Activated CD4-positive, alpha-beta memory T cell treated with anti-CD3 and anti-CD28 coated beads for 36 hours (primary cell): ENCODE measurements at regions not wholly inside any gene's neighbourhood (a gene's known extent, or its start where the extent isn't known, plus 50 kb on each side); places are given as distances from the start of the nearest gene placed in this dataset.

Experiments used
- CTCF ChIA-PET: fragments of 350-600 bp; sonication (Branson Sonifier 250); formaldehyde crosslinking; loops from one replicate; lab custom pipeline; 2021; ENCODE audit warnings: antibody characterized with exemption, inconsistent platforms; lab: Charles Lee
- POLR2A ChIA-PET: fragments of 350-600 bp; sonication (Branson Sonifier 250); formaldehyde crosslinking; loops from one replicate; lab custom pipeline; 2021; ENCODE audit warnings: antibody characterized with exemption; lab: Charles Lee
- DNase-seq: peaks from one replicate; pipeline ENCODE4 v3.0.0-alpha.2; 2020
- H3K27ac Mint-ChIP-seq: one replicate; pipeline ENCODE4 v1.8.0; 2021; ENCODE audit warnings: mixed read lengths
- H3K27me3 Mint-ChIP-seq: one replicate; pipeline ENCODE4 v1.8.0; 2021; ENCODE audit warnings: mixed read lengths
- H3K36me3 Mint-ChIP-seq: one replicate; pipeline ENCODE4 v1.8.0; 2021; ENCODE audit warnings: mixed read lengths
- H3K4me1 Mint-ChIP-seq: one replicate; pipeline ENCODE4 v1.8.0; 2021; ENCODE audit warnings: low read depth, mixed read lengths
- H3K4me3 Mint-ChIP-seq: one replicate; pipeline ENCODE4 v1.8.0; 2021; ENCODE audit warnings: mild to moderate bottlenecking, mixed read lengths
- H3K9me3 Mint-ChIP-seq: one replicate; pipeline ENCODE4 v1.8.0; 2021; ENCODE audit warnings: mixed read lengths
- intact Hi-C: fragments of 100-400 bp; cut with micrococcal nuclease; formaldehyde crosslinking; loops from one replicate; pipeline ENCODE4 v1.15.1; 2023

DNA sequence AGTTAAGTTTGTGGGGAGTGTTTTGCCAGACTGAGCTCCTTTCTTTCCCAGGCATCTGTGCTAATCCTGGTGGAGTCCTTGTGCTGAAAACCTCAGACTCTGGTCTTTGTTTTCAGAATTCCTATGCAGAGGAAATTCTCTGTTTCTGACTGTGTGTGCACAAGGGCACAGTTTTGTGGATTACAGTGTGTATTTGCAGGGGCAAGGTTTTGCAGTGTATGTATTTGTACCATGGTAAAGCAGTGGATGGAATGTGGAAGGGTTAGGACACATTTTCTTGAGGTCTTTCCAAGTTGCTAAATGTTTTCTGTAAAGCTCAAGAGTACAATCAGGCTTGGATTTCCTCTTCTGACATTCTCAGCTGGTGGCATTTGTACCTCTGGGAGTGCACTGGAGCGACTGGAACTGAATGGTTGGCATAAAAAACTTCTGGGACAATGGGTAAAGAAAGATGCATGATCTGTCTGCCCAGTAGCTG is 139.5 kb upstream of the RND3 start:
- H3K9me3 Mint-ChIP-seq: no peaks in the 10 kb centered on the region
- no peak for DNase-seq
- no peaks in the 10 kb centered on the region for H3K4me1 Mint-ChIP-seq
- CTCF ChIA-PET: no interaction called here
- H3K4me3 Mint-ChIP-seq: no peak overlapping the region
- no peak overlapping the region for H3K27ac Mint-ChIP-seq
- H3K36me3 Mint-ChIP-seq: no peaks in the 10 kb centered on the region
- POLR2A ChIA-PET: no interaction called here
- no peaks in the 10 kb centered on the region for H3K27me3 Mint-ChIP-seq
- intact Hi-C loops: no loop called here

DNA sequence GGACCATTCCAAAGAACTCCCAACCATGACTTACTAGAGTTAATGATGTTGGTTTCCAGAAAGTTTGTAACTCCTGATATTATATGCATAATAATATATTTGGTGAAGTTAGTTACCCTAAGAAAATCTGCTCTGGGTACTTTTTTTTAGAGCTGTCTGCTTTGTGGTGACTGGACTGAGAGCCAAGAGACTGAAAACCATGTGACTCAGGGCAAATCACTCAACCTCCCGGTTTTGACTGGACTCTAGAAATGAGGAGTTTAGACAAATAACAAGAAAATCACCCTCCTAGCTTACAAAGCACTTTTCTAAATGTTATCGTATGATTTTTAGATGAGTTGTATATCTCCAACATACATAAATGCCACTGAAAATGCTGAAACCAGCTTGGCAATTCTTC is 138.3 kb upstream of the RND3 start:
- H3K36me3 Mint-ChIP-seq: no peaks in the 10 kb centered on the region

DNA sequence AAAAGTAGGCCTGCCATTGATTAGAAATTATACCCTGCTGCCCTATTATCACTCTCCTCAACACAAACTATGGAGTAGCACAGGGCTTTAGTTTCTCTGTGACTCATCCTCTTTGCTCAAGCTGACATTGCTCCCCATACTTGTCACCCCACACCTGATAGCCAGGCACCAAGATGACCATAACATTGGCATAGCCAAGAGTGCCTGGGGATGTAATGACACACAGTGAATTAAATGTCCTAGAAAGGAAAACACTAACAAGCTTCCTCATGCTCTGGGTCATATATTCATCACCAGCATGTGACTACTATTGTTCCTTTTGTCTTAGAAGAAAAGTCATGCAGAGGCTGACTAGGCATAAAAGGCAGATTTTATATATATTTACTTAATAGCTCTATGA is 137.8 kb upstream of the RND3 start:
- Mint-ChIP-seq H3K4me3 (no peak overlapping the region), H3K4me1 (no peaks in the 10 kb centered on the region), H3K27me3 (no peaks in the 10 kb centered on the region), H3K9me3 (no peaks in the 10 kb centered on the region), H3K36me3 (no peaks in the 10 kb centered on the region), H3K27ac (no peak overlapping the region)
- ChIA-PET POLR2A (no interaction called here), CTCF (no interaction called here)
- intact Hi-C loops: no loop called here
- no peak for DNase-seq

More for the DNA sequence above, 138.3 kb upstream of the RND3 start:
- no peaks in the 10 kb centered on the region for H3K27me3 Mint-ChIP-seq
- POLR2A ChIA-PET: no interaction called here
- no peak overlapping the region for H3K27ac Mint-ChIP-seq
- intact Hi-C loops: no loop called here
- no peak overlapping the region for H3K4me3 Mint-ChIP-seq
- no peak for DNase-seq
- H3K9me3 Mint-ChIP-seq: no peaks in the 10 kb centered on the region
- CTCF ChIA-PET: no interaction called here
- H3K4me1 Mint-ChIP-seq: no peaks in the 10 kb centered on the region

DNA sequence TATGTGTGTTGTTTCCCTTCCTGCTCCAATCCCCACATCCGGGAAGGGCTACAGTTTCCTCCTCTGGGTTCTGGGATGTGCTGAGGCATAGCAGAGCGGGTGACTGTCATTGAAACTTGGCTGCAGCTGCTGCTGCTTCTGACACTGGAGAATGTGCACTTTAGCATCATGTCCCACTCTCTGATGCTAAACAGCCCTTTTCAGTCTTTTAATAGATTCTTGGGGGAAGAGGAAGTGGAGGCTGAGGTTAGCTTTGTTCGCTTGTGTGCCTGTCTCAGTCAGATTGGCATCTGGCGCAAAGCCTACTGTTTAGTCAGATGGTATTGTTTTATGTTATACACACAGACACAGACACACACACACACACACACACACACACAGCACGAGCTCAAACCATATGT is 136.5 kb upstream of the RND3 start:
- CTCF ChIA-PET: no interaction called here
- no peak overlapping the region for H3K4me3 Mint-ChIP-seq
- intact Hi-C loops: no loop called here
- DNase-seq: no peak
- no peaks in the 10 kb centered on the region for H3K9me3 Mint-ChIP-seq
- no peaks in the 10 kb centered on the region for H3K36me3 Mint-ChIP-seq
- POLR2A ChIA-PET: no interaction called here
- no peaks in the 10 kb centered on the region for H3K27me3 Mint-ChIP-seq
- H3K4me1 Mint-ChIP-seq: no peaks in the 10 kb centered on the region
- no peak overlapping the region for H3K27ac Mint-ChIP-seq

DNA sequence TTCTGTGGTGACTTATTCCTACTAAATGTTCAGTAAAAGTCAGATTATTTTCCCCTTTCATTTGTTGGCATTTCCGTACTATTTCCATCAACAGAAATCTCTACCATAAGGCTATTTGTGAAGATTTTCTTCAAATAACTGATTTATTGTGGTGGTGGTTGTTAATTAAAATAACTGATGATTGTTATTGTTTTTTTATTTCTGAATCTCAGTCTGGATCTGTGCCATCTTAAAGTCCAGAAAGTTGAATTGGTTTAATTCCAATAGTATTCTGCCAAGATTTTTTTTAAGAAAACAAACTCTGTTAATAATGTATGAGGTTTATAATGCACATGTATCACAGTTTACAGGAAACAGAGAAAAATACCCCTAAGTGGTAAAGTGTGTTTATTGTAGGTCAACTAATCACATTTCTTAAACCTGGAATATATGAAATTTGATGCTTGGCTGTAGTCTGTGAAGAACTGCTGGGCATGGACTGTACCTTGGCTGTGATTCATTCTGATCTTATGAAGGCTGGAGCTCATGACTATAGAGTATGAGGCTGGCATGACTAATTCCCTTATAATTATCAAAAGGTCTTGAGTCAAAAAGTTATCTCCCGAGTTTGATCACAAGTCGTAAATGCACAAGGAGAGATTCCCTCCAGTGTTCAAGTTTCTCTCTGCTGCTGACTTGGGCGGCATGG is 134.2 kb upstream of the RND3 start:
- no peak overlapping the region for H3K4me3 Mint-ChIP-seq
- no peaks in the 10 kb centered on the region for H3K9me3 Mint-ChIP-seq
- ChIA-PET CTCF (no interaction called here), POLR2A (no interaction called here)
- DNase-seq: no peak
- no peak overlapping the region for H3K27ac Mint-ChIP-seq
- H3K27me3 Mint-ChIP-seq: no peaks in the 10 kb centered on the region
- intact Hi-C loops: no loop called here
- H3K4me1 Mint-ChIP-seq: no peaks in the 10 kb centered on the region
- H3K36me3 Mint-ChIP-seq: no peaks in the 10 kb centered on the region

DNA sequence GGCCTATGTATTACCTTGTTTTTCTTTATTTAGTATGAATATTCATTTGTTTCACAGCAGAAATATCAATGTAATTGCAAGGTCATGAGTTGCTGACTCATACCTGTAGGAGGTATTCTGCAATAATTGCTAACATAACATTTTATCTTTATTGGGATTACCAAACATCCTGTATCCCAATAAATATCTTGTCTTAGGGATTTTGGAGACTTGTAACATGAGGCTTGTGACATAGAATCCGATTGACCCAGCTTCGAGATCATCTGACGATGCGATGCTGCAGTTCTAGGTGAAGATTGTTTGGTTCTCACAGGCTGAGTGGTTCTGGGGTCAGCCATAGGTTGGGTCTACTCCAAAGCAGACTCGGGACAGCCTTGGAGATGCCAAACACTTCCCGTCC is 133.4 kb upstream of the RND3 start:
- CTCF ChIA-PET: no interaction called here
- no peaks in the 10 kb centered on the region for H3K36me3 Mint-ChIP-seq
- POLR2A ChIA-PET: no interaction called here
- no peak for DNase-seq
- no peak overlapping the region for H3K27ac Mint-ChIP-seq
- H3K9me3 Mint-ChIP-seq: no peaks in the 10 kb centered on the region
- no peaks in the 10 kb centered on the region for H3K4me1 Mint-ChIP-seq
- no peak overlapping the region for H3K4me3 Mint-ChIP-seq
- intact Hi-C loops: no loop called here
- H3K27me3 Mint-ChIP-seq: no peaks in the 10 kb centered on the region

DNA sequence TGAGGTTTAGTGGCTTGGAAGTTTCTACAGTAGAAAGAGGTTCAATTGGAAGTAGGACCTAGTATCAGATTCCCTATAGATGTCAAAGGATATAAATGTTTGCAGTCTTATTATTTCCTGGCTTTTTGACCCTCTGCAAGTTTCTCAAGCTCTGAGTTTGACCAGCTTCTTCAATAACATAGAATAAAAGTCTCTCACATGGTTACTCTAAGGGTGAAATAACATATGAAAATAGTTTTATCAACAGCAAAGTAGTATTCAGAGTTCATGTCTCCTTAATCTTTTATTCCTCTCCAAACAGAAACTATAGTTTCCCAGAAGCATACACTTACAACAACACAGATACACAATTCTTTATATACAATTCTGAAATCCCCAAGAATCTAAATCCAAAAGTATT is 132.9 kb upstream of the RND3 start:
- POLR2A ChIA-PET: no interaction called here
- CTCF ChIA-PET: no interaction called here
- Mint-ChIP-seq H3K4me1 (no peaks in the 10 kb centered on the region), H3K27ac (no peak overlapping the region), H3K4me3 (no peak overlapping the region), H3K9me3 (no peaks in the 10 kb centered on the region), H3K27me3 (peaks cover 1% of the 10 kb centered on the region), H3K36me3 (no peaks in the 10 kb centered on the region)
- intact Hi-C loops: no loop called here
- no peak for DNase-seq

DNA sequence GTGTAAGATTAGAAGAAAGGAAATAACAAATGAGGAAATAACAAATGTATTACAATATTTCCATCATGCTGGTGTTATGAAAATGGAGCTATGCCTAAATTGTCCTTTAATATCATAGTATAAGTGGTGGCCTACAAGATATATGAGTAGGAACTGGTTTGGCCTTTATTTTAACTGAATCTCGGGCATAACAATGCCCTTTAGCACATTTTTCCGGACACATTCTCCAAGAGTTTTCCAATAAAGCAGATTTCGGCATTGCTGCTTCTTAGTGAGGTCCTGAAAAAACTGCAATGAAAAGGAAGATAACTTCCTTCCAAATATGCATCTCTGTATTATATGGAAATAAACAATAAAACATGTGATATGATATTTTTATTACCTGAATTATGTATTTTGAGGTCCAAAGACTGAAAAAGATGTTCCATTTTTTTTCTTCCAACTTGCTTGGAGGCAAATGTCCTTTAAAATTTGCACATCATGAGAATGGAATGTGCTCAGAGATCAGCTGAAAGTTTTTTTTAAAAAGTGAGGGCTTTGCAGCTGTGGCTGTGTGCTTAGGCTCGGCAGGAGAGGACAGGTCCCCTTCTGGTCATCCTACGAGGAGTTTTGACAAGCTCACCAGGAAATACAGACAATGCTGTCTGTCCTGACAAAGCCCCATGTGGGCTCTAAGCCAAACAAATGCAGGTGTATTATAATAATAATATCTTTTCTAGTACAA is 132.3 kb upstream of the RND3 start:
- DNase-seq: no peak
- ChIA-PET CTCF (no interaction called here), POLR2A (no interaction called here)
- intact Hi-C loops: no loop called here
- Mint-ChIP-seq H3K4me3 (no peak overlapping the region), H3K4me1 (no peaks in the 10 kb centered on the region), H3K27ac (no peak overlapping the region), H3K36me3 (no peaks in the 10 kb centered on the region), H3K9me3 (no peaks in the 10 kb centered on the region), H3K27me3 (peaks cover 1% of the 10 kb centered on the region)

DNA sequence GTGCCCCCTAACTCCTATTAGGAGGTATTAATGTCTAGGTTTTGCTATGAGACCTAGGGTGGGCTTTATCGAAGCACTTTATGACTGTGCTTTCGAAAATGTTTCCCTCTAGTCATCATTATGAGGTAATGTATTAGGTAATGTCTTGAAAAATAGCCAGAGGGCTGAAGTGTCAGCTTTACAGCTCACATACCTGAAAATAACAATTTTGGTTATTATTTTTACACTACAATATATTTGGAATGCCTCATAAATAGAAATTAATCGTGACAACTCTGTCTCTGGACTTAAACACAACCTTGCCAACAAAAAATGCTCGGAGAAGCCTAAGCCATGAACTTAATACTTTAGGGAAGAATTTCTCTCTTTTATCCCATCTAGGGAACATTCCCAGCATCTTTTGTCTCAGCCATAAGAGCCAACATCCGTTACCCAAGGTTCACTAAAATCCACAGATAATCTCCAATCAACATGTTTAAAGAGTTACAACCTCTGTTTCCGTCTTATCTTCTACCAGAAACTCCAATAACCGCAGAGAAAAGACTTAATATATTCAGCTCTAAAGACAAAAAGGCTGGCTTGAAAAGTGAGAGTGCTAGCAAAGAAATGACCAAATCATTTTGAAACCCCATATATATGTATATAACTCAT is 130.9 kb upstream of the RND3 start:
- H3K27me3 Mint-ChIP-seq: peaks cover 1% of the 10 kb centered on the region
- no peaks in the 10 kb centered on the region for H3K36me3 Mint-ChIP-seq
- no peak overlapping the region for H3K4me3 Mint-ChIP-seq
- no peaks in the 10 kb centered on the region for H3K4me1 Mint-ChIP-seq
- CTCF ChIA-PET: no interaction called here
- POLR2A ChIA-PET: no interaction called here
- H3K27ac Mint-ChIP-seq: no peak overlapping the region
- DNase-seq: no peak
- no peaks in the 10 kb centered on the region for H3K9me3 Mint-ChIP-seq
- intact Hi-C loops: no loop called here

DNA sequence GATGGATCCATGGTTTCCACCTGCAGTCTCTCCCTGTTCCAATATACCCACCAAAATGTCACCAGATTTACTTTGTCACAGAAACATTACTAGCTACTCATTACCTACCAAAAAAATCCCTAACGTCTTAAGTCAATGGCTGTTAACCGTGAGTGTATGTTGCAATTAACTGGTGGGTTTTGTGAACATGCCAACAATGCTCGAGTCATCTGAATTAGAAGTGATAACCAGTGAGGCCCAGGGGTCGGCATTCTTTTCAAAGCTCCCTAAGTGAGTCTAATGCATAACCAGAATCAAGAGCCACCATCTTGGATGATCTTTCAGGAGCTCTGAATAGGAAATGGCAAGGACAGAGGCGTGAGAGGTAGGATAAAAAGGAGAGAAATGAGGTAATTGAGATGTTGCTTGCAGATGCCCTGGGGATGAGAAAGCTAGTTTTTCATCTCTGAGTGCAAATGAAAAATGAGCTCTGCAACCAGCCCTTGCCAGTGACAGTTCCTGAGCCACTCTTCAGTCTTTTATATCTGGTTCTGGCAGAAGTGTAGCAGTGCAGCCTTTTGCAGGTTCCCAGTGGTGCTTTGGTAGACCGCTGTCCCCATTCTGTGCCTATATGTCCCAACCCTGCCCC is 130.0 kb upstream of the RND3 start:
- DNase-seq: no peak
- intact Hi-C loops: no loop called here
- no peaks in the 10 kb centered on the region for H3K36me3 Mint-ChIP-seq
- no peak overlapping the region for H3K27ac Mint-ChIP-seq
- H3K4me1 Mint-ChIP-seq: no peaks in the 10 kb centered on the region
- H3K9me3 Mint-ChIP-seq: no peaks in the 10 kb centered on the region
- H3K27me3 Mint-ChIP-seq: peaks cover 1% of the 10 kb centered on the region
- H3K4me3 Mint-ChIP-seq: no peak overlapping the region
- ChIA-PET POLR2A (no interaction called here), CTCF (no interaction called here)

DNA sequence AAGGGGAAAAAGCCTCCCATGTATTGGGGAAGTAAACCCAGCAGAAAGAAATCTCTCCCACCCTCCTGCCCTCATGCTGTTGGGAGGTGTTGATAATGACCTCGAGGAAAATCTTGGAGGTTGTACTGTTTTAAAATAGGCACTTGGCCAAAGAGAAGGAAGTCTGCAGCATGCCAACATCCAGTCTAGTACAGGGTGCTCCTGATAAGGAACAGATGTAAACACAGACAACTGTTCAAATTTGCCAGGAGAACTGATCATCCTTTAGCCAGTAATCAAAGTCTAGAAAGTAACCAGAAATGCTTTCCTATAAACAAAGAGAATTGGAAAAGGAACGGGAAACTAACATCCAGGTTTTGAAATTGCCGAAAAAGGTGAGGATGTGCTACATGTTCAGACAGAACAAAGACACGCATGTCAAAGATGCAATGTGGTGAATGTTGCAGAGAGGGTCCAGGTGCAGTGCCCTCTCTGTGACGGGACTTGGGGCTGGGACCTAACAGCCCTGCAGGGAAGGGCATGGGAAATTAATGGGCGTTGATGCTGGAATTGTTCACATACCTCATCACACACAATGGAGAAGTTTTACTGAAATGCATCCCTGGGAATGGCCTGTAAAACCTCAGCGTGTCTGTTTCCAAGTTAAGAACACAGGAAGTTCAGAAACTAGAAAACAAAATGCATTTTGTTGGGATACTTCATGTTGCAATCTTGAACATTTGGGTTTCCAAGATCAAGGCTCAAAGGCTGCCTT is 125.7 kb upstream of the RND3 start:
- Mint-ChIP-seq H3K27ac (no peak overlapping the region), H3K36me3 (no peaks in the 10 kb centered on the region), H3K9me3 (no peaks in the 10 kb centered on the region), H3K4me1 (no peaks in the 10 kb centered on the region), H3K27me3 (peaks cover 1% of the 10 kb centered on the region), H3K4me3 (no peak overlapping the region)
- ChIA-PET POLR2A (no interaction called here), CTCF (no interaction called here)
- no peak for DNase-seq
- intact Hi-C loops: no loop called here
